ENCODE measurements at regions not wholly inside any gene's neighbourhood (a gene's known extent, or its start where the extent isn't known, plus 50 kb on each side); places are given as distances from the start of the nearest gene placed in this dataset.
"Not testable (repeated sequence)": the region's sequence is repeated elsewhere in the genome, so short reads cannot be mapped to it uniquely, and the experiment has no call there.

GRCh38 chr2:138095336-138095735, 131.1 kb downstream of the HNMT start:
- H2AFZ ChIP-seq: no peak overlapping the region
- no peak overlapping the region for H3K4me2 ChIP-seq (ENCODE audit: low read length)
- H3K27me3 ChIP-seq (ENCODE audit: control insufficient read depth, insufficient read depth, low read length): no peaks in the 10 kb centered on the region
- no peak overlapping the region for H3K27ac ChIP-seq
- H3K4me1 ChIP-seq: no peaks in the 10 kb centered on the region
- no peaks in the 10 kb centered on the region for H3K79me2 ChIP-seq
- TF ChIP-seq CTCF (IDR thresholded peaks at IDR 0.05): no peak
- no peak overlapping the region for H3K4me3 ChIP-seq (ENCODE audit: low read depth, low read length)
- H3K36me3 ChIP-seq (ENCODE audit: control insufficient read depth, insufficient read depth, low read length): no peaks in the 10 kb centered on the region
- no peaks in the 10 kb centered on the region for H3K9me3 ChIP-seq (ENCODE audit: control insufficient read depth, low read length)
- H3K9ac ChIP-seq: no peak overlapping the region

GRCh38 chr2:138099288-138099687, 135.0 kb downstream of the HNMT start:
- not testable (repeated sequence) for H3K79me2 ChIP-seq; H3K4me1 ChIP-seq; H3K9ac ChIP-seq; H3K9me3 ChIP-seq (ENCODE audit: control insufficient read depth, low read length); H3K4me3 ChIP-seq (ENCODE audit: low read depth, low read length); H3K36me3 ChIP-seq (ENCODE audit: control insufficient read depth, insufficient read depth, low read length); H2AFZ ChIP-seq; H3K4me2 ChIP-seq (ENCODE audit: low read length); H3K27me3 ChIP-seq (ENCODE audit: control insufficient read depth, insufficient read depth, low read length); H3K27ac ChIP-seq

- no peak overlapping the region for H2AFZ ChIP-seq
- no peaks in the 10 kb centered on the region for H3K79me2 ChIP-seq
- no peak overlapping the region for H3K27ac ChIP-seq
- no peaks in the 10 kb centered on the region for H3K4me1 ChIP-seq
- H3K4me2 ChIP-seq (ENCODE audit: low read length): no peak overlapping the region
- H3K4me3 ChIP-seq (ENCODE audit: low read depth, low read length): no peak overlapping the region
- H3K27me3 ChIP-seq (ENCODE audit: control insufficient read depth, insufficient read depth, low read length): no peaks in the 10 kb centered on the region
- no peaks in the 10 kb centered on the region for H3K9me3 ChIP-seq (ENCODE audit: control insufficient read depth, low read length)
- no peak for TF ChIP-seq CTCF (IDR thresholded peaks at IDR 0.05)
- no peaks in the 10 kb centered on the region for H3K36me3 ChIP-seq (ENCODE audit: control insufficient read depth, insufficient read depth, low read length)
- H3K9ac ChIP-seq: no peak overlapping the region
These were observed 137.4 kb downstream of the HNMT start for GRCh38 chr2:138101718-138102117.

GRCh38 chr2:138102664-138103063, 138.4 kb downstream of the HNMT start:
- no peak overlapping the region for H3K9ac ChIP-seq
- no peaks in the 10 kb centered on the region for H3K36me3 ChIP-seq (ENCODE audit: control insufficient read depth, insufficient read depth, low read length)
- TF ChIP-seq CTCF (IDR thresholded peaks at IDR 0.05): no peak
- H2AFZ ChIP-seq: no peak overlapping the region
- no peaks in the 10 kb centered on the region for H3K4me1 ChIP-seq
- no peaks in the 10 kb centered on the region for H3K9me3 ChIP-seq (ENCODE audit: control insufficient read depth, low read length)
- H3K4me3 ChIP-seq (ENCODE audit: low read depth, low read length): no peak overlapping the region
- H3K4me2 ChIP-seq (ENCODE audit: low read length): no peak overlapping the region
- H3K79me2 ChIP-seq: no peaks in the 10 kb centered on the region
- no peaks in the 10 kb centered on the region for H3K27me3 ChIP-seq (ENCODE audit: control insufficient read depth, insufficient read depth, low read length)
- no peak overlapping the region for H3K27ac ChIP-seq

- Histone ChIP-seq H3K79me2 (no peaks in the 10 kb centered on the region), H3K27me3 (ENCODE audit: control insufficient read depth, insufficient read depth, low read length) (no peaks in the 10 kb centered on the region), H3K27ac (no peak overlapping the region), H3K9me3 (ENCODE audit: control insufficient read depth, low read length) (no peaks in the 10 kb centered on the region), H3K4me3 (ENCODE audit: low read depth, low read length) (no peak overlapping the region), H3K4me1 (no peaks in the 10 kb centered on the region), H3K9ac (no peak overlapping the region), H2AFZ (no peak overlapping the region), H3K36me3 (ENCODE audit: control insufficient read depth, insufficient read depth, low read length) (no peaks in the 10 kb centered on the region), H3K4me2 (ENCODE audit: low read length) (no peak overlapping the region)
- no peak for TF ChIP-seq CTCF (IDR thresholded peaks at IDR 0.05)
These were observed 138.9 kb downstream of the HNMT start for GRCh38 chr2:138103156-138103555.

Data from parathyroid adenoma (tissue), 2 donors.